ENCODE measurements at regions not wholly inside any gene's neighbourhood (a gene's known extent, or its start where the extent isn't known, plus 50 kb on each side); places are given as distances from the start of the nearest gene placed in this dataset.

DNA sequence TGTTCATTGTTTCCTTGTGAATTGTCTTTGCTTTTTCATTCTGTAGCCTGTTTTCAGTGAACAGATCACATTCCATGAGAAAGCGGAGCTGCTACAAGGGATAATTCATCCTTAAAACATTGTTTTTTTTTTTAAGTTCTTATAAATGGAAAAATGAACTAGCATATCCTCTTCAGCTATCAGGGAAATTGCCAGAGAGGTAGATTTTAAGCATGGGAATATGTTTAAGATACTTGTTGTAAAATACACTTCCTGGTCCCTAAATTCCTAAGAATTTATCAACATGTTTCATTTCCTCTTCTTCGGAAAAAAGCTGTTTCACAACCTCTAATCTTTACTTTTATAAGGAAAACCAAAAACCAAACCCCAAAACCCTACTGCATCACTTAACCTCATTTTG, 238.0 kb downstream of the POSTN start:
- no peak for TF ChIP-seq EZH2 (IDR thresholded peaks at IDR 0.05; ENCODE audit: borderline replicate concordance, low read length)
- no peaks in the 10 kb centered on the region for H3K79me2 ChIP-seq (ENCODE audit: insufficient read depth, low read length)
- no peaks in the 10 kb centered on the region for H3K4me1 ChIP-seq (ENCODE audit: insufficient read depth, low read length, severe bottlenecking)
- H3K9me2 ChIP-seq (ENCODE audit: low read depth, low read length): no peaks in the 10 kb centered on the region
- H3F3A ChIP-seq (ENCODE audit: insufficient read depth, low read length): no peaks in the 10 kb centered on the region
- no peak overlapping the region for H3K9ac ChIP-seq (ENCODE audit: low read length)
- H4K20me1 ChIP-seq (ENCODE audit: insufficient read depth, low read length): no peaks in the 10 kb centered on the region
- no peaks in the 10 kb centered on the region for H3K9me3 ChIP-seq (ENCODE audit: low read length)
- H2AFZ ChIP-seq (ENCODE audit: low read length): no peak overlapping the region
- H3K4me2 ChIP-seq (ENCODE audit: low read length): no peak overlapping the region
- H3K27ac ChIP-seq (ENCODE audit: low read depth, low read length, poor library complexity, severe bottlenecking): no peak overlapping the region
- H3K36me3 ChIP-seq (ENCODE audit: insufficient read depth, low read length): no peaks in the 10 kb centered on the region
- H3K27me3 ChIP-seq (ENCODE audit: insufficient read depth, low read length): no peaks in the 10 kb centered on the region
- no peak overlapping the region for H3K4me3 ChIP-seq (ENCODE audit: low read depth, low read length, poor library complexity, severe bottlenecking)

DNA sequence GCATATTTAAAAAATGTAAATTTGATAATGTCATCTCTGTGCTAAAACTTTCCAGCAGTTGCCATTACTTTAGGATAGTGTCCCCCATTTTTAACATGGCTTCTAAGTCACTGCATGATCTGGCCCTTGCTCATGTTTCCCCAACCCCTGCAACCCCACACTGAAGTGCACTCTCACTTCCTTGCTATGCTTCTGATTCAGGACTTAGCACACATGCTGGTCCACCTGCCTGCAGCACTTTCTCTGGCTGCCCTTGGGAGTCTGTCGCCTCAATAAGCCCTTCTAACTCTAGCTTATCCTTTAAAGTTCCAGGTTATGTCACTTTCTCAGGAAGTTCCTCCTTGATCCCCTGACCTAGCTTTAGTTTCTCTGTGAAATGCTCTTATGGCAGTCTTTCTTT, 241.0 kb downstream of the POSTN start:
- Histone ChIP-seq H3F3A (ENCODE audit: insufficient read depth, low read length) (no peaks in the 10 kb centered on the region), H3K4me3 (ENCODE audit: low read depth, low read length, poor library complexity, severe bottlenecking) (no peak overlapping the region)

DNA sequence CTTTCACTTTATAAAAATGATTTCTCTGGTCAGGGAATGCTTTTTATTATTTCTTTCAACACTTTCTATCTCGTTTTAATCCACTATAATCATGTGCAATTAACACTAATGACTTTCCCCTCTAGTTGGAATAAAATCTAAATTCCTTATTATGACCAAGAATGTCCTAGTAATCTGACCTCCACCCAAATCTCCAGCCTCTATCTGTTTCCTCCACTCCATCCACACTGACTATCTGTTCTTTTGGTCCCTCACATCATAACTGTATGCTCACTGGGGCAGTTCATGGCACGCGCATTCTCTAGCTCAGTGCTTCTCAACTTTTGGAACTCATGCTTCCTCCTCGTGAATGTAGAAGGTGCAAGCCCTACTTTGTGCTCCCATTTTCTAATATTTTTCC, 244.7 kb downstream of the POSTN start:
- no peaks in the 10 kb centered on the region for H3K9me3 ChIP-seq (ENCODE audit: low read length)
- no peak overlapping the region for H3K9ac ChIP-seq (ENCODE audit: low read length)
- H3K9me2 ChIP-seq (ENCODE audit: low read depth, low read length): no peaks in the 10 kb centered on the region

More for the DNA sequence above, 241.0 kb downstream of the POSTN start:
- no peak for TF ChIP-seq EZH2 (IDR thresholded peaks at IDR 0.05; ENCODE audit: borderline replicate concordance, low read length)
- TF ChIP-seq, protein P1, sequence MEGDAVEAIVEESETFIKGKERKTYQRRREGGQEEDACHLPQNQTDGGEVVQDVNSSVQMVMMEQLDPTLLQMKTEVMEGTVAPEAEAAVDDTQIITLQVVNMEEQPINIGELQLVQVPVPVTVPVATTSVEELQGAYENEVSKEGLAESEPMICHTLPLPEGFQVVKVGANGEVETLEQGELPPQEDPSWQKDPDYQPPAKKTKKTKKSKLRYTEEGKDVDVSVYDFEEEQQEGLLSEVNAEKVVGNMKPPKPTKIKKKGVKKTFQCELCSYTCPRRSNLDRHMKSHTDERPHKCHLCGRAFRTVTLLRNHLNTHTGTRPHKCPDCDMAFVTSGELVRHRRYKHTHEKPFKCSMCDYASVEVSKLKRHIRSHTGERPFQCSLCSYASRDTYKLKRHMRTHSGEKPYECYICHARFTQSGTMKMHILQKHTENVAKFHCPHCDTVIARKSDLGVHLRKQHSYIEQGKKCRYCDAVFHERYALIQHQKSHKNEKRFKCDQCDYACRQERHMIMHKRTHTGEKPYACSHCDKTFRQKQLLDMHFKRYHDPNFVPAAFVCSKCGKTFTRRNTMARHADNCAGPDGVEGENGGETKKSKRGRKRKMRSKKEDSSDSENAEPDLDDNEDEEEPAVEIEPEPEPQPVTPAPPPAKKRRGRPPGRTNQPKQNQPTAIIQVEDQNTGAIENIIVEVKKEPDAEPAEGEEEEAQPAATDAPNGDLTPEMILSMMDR (IDR thresholded peaks at IDR 0.05; ENCODE audit: low read length): no peak
- Histone ChIP-seq H3K27me3 (ENCODE audit: insufficient read depth, low read length) (no peaks in the 10 kb centered on the region), H3K9me3 (ENCODE audit: low read length) (no peaks in the 10 kb centered on the region), H4K20me1 (ENCODE audit: insufficient read depth, low read length) (no peaks in the 10 kb centered on the region), H3K9ac (ENCODE audit: low read length) (no peak overlapping the region), H3K4me1 (ENCODE audit: insufficient read depth, low read length, severe bottlenecking) (no peaks in the 10 kb centered on the region), H3K9me2 (ENCODE audit: low read depth, low read length) (no peaks in the 10 kb centered on the region), H3K27ac (ENCODE audit: low read depth, low read length, poor library complexity, severe bottlenecking) (no peak overlapping the region), H3K36me3 (ENCODE audit: insufficient read depth, low read length) (no peaks in the 10 kb centered on the region), H3K79me2 (ENCODE audit: insufficient read depth, low read length) (no peaks in the 10 kb centered on the region), H3K4me2 (ENCODE audit: low read length) (no peak overlapping the region), H2AFZ (ENCODE audit: low read length) (no peak overlapping the region)

DNA sequence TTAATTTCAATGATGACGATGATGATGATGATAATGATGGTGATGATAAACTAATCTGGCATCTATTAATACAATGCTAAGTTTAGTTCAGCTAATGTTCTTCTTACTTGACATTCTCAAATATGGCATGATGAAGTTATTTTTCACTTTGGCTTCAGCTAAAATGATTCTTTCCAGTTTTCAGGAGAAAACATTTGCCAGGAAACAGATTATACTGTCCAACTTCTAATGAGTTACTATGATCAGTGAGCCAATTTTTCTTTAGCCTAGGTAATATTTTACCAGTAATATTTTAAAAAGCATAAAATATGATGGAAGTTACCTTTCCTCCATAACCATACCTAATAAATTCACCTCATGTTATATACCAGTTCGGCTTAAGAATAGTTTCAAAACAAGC, 245.7 kb upstream of the CSNK1A1L start:
- Histone ChIP-seq H3K27me3 (ENCODE audit: insufficient read depth, low read length) (no peaks in the 10 kb centered on the region), H3K36me3 (ENCODE audit: insufficient read depth, low read length) (no peaks in the 10 kb centered on the region), H3K27ac (ENCODE audit: low read depth, low read length, poor library complexity, severe bottlenecking) (no peak overlapping the region), H3K9ac (ENCODE audit: low read length) (no peak overlapping the region), H4K20me1 (ENCODE audit: insufficient read depth, low read length) (no peaks in the 10 kb centered on the region), H3K79me2 (ENCODE audit: insufficient read depth, low read length) (no peaks in the 10 kb centered on the region), H3F3A (ENCODE audit: insufficient read depth, low read length) (no peaks in the 10 kb centered on the region), H3K9me3 (ENCODE audit: low read length) (no peaks in the 10 kb centered on the region), H3K4me2 (ENCODE audit: low read length) (no peak overlapping the region), H3K4me3 (ENCODE audit: low read depth, low read length, poor library complexity, severe bottlenecking) (no peak overlapping the region), H3K9me2 (ENCODE audit: low read depth, low read length) (no peaks in the 10 kb centered on the region), H3K4me1 (ENCODE audit: insufficient read depth, low read length, severe bottlenecking) (no peaks in the 10 kb centered on the region), H2AFZ (ENCODE audit: low read length) (no peak overlapping the region)
- no peak for TF ChIP-seq EZH2 (IDR thresholded peaks at IDR 0.05; ENCODE audit: borderline replicate concordance, low read length)
- TF ChIP-seq, protein P1 (IDR thresholded peaks at IDR 0.05; ENCODE audit: low read length): no peak

More for the DNA sequence above, 244.7 kb downstream of the POSTN start:
- Histone ChIP-seq H2AFZ (ENCODE audit: low read length) (no peak overlapping the region), H3K4me1 (ENCODE audit: insufficient read depth, low read length, severe bottlenecking) (no peaks in the 10 kb centered on the region), H3K4me2 (ENCODE audit: low read length) (no peak overlapping the region), H3K27ac (ENCODE audit: low read depth, low read length, poor library complexity, severe bottlenecking) (no peak overlapping the region), H3K79me2 (ENCODE audit: insufficient read depth, low read length) (no peaks in the 10 kb centered on the region), H3K36me3 (ENCODE audit: insufficient read depth, low read length) (no peaks in the 10 kb centered on the region), H3K27me3 (ENCODE audit: insufficient read depth, low read length) (no peaks in the 10 kb centered on the region), H3K4me3 (ENCODE audit: low read depth, low read length, poor library complexity, severe bottlenecking) (no peak overlapping the region), H3F3A (ENCODE audit: insufficient read depth, low read length) (no peaks in the 10 kb centered on the region), H4K20me1 (ENCODE audit: insufficient read depth, low read length) (no peaks in the 10 kb centered on the region)
- TF ChIP-seq, protein P1 (IDR thresholded peaks at IDR 0.05; ENCODE audit: low read length): no peak
- no peak for TF ChIP-seq EZH2 (IDR thresholded peaks at IDR 0.05; ENCODE audit: borderline replicate concordance, low read length)
